Liver (tissue), 8 donors: ENCODE measurements at regions not wholly inside any gene's neighbourhood (a gene's known extent, or its start where the extent isn't known, plus 50 kb on each side); places are given as distances from the start of the nearest gene placed in this dataset.

Experiments
- DNase-seq: peaks from one replicate; pipeline ENCODE4 v3.0.0-alpha.2; 2017; ENCODE audit warnings: low spot score
- H3K27ac ChIP-seq, 2 donors: one replicate each; pipeline ENCODE4 v1.7.0; 2013; ENCODE audit warnings: inconsistent platforms in 2 of 2, low read length in 2 of 2, control low read depth in 1 of 2, low read depth in 1 of 2, mild to moderate bottlenecking in 1 of 2
- H3K27me3 ChIP-seq, 4 donors: one replicate each; pipeline versions ENCODE4 v1.6.1 to v1.7.0; 2013; ENCODE audit warnings: low read length in 3 of 4, inconsistent platforms in 1 of 4, mild to moderate bottlenecking in 1 of 4, moderate library complexity in 1 of 4; ENCODE audit not compliant: control insufficient read depth in 4 of 4, insufficient read depth in 4 of 4
- H3K36me3 ChIP-seq, 4 donors: one replicate each; pipeline versions ENCODE4 v1.6.1 to v1.7.0; 2013; ENCODE audit warnings: low read length in 3 of 4, mild to moderate bottlenecking in 3 of 4, low read depth in 1 of 4, moderate library complexity in 1 of 4; ENCODE audit not compliant: control insufficient read depth in 4 of 4, insufficient read depth in 3 of 4
- H3K4me1 ChIP-seq, 4 donors: one replicate each; pipeline versions ENCODE4 v1.6.1 to v1.7.0; 2013; ENCODE audit warnings: low read length in 3 of 4, mild to moderate bottlenecking in 3 of 4, moderate library complexity in 1 of 4; ENCODE audit not compliant: control insufficient read depth in 4 of 4, insufficient read depth in 4 of 4
- H3K4me3 ChIP-seq, 3 donors: one replicate each; pipeline versions ENCODE4 v1.6.1 to v1.7.0; 2013; ENCODE audit warnings: low read length in 3 of 3, control low read depth in 1 of 3, low read depth in 1 of 3, mild to moderate bottlenecking in 1 of 3
- H3K9ac ChIP-seq, 2 donors: one replicate each; pipeline ENCODE4 v1.7.0; 2013; ENCODE audit warnings: low read length in 2 of 2, mild to moderate bottlenecking in 2 of 2, moderate library complexity in 2 of 2, control low read depth in 1 of 2, low read depth in 1 of 2
- H3K9me3 ChIP-seq, 4 donors: one replicate each; pipeline versions ENCODE4 v1.6.1 to v1.7.0; 2013; ENCODE audit warnings: low read length in 3 of 4; ENCODE audit not compliant: control insufficient read depth in 4 of 4
- ATF3 ChIP-seq: IDR thresholded peaks from 2 replicates; pipeline ENCODE4 v1.6.1; 2016; ENCODE audit warnings: antibody characterized with exemption
- CTCF ChIP-seq: fragments of 150-350 bp; IDR thresholded peaks from 2 replicates; pipeline ENCODE4 v1.5.1; 2017; ENCODE audit warnings: improper control_type of control experiment, low read depth, low read length; ENCODE audit not compliant: missing input control
- EGR1 ChIP-seq, 2 donors: IDR thresholded peaks; 2 replicates each; pipeline ENCODE4 v1.6.1; 2016 to 2018; ENCODE audit warnings: antibody characterized with exemption in 2 of 2, low read depth in 2 of 2
- FOXA1 ChIP-seq: IDR thresholded peaks from 2 replicates; pipeline ENCODE4 v1.6.1; 2016; ENCODE audit warnings: antibody characterized with exemption
- GABPA ChIP-seq, 2 donors: IDR thresholded peaks in 1 of 2; conservative IDR thresholded peaks in 1 of 2; 2 replicates each; pipeline ENCODE4 v1.6.1; 2016; ENCODE audit warnings: antibody characterized with exemption in 2 of 2, mild to moderate bottlenecking in 1 of 2, moderate library complexity in 1 of 2
- HNF4A ChIP-seq, 2 donors: conservative IDR thresholded peaks; 2 replicates each; pipeline ENCODE4 v1.6.1; 2016; ENCODE audit warnings: antibody characterized with exemption in 2 of 2, mild to moderate bottlenecking in 2 of 2
- HNF4G ChIP-seq: IDR thresholded peaks from 2 replicates; pipeline ENCODE4 v1.6.1; 2016; ENCODE audit warnings: antibody characterized with exemption
- JUND ChIP-seq, 2 donors: IDR thresholded peaks; 2 replicates each; pipeline ENCODE4 v1.6.1; 2016; ENCODE audit warnings: antibody characterized with exemption in 2 of 2
- RAD21 ChIP-seq, 2 donors: IDR thresholded peaks; 2 replicates each; pipeline ENCODE4 v1.6.1; 2016; ENCODE audit warnings: antibody characterized with exemption in 2 of 2, mild to moderate bottlenecking in 2 of 2
- REST ChIP-seq: IDR thresholded peaks from 2 replicates; pipeline ENCODE4 v1.6.1; 2016; ENCODE audit warnings: antibody characterized with exemption, mild to moderate bottlenecking
- RXRA ChIP-seq, 2 donors: IDR thresholded peaks; 2 replicates each; pipeline ENCODE4 v1.6.1; 2017 to 2018; ENCODE audit warnings: antibody characterized with exemption in 2 of 2, mild to moderate bottlenecking in 1 of 2
- TAF1 ChIP-seq: conservative IDR thresholded peaks from 2 replicates; pipeline ENCODE4 v1.6.1; 2016; ENCODE audit warnings: antibody characterized with exemption, mild to moderate bottlenecking
- ZBTB33 ChIP-seq: IDR thresholded peaks from 2 replicates; pipeline ENCODE4 v1.6.1; 2016; ENCODE audit warnings: antibody characterized with exemption
- WGBS: extraction: QIAGEN DNeasy Blood & Tissue Kit; methylation state at CpG from one replicate; pipeline ENCODE4 v1.1.7; 2013; 5-methylcytosine and 5-hydroxymethylcytosine counted together
- TF ChIP-seq, protein P1 (sequence below): IDR thresholded peaks from 2 replicates; pipeline ENCODE4 v1.6.1; 2016; ENCODE audit warnings: antibody characterized with exemption
- donor health status: healthy.
- donor health status: healthy.
- donor health status: healthy.
- donor health status: healthy.
- donor health status: healthy.

DNA sequence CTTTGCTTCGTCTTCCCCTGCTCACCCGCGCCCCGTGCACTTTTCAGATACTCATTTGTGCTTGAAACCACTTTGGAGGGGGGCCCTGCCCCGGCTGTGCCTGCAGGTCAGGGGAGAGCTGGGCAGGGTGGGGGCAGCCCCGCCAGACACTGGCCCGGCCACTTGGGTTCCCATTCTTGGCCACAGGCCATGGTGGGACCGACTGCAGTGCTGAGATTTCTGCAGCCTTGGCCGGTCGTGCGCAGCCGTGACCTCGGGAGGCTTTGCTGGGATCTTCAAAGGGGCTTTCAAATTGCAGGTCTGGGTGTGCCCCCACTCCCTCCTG is 54.5 kb upstream of the TTC34 start:
- DNase-seq = no peak
- Histone ChIP-seq H3K9me3 (no peaks in the 10 kb centered on the region), H3K4me3 (no peak overlapping the region), H3K4me1 (no peaks in the 10 kb centered on the region), H3K27me3 (peaks cover 0 to 3% (median 0%) of the 10 kb centered on the region in 4 donors), H3K36me3 (no peaks in the 10 kb centered on the region), H3K9ac (no peak overlapping the region), H3K27ac (no peak overlapping the region)
- TF ChIP-seq, protein P1, sequence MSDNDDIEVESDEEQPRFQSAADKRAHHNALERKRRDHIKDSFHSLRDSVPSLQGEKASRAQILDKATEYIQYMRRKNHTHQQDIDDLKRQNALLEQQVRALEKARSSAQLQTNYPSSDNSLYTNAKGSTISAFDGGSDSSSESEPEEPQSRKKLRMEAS = no peak
- no peak for TF ChIP-seq ZBTB33
- WGBS = 72% methylated on average over 13 of the region's 13 CpGs

- Histone ChIP-seq H3K27ac (no peak overlapping the region), H3K9me3 (no peaks in the 10 kb centered on the region), H3K4me1 (no peaks in the 10 kb centered on the region), H3K27me3 (peaks cover 0 to 3% (median 0%) of the 10 kb centered on the region in 4 donors), H3K4me3 (no peak overlapping the region), H3K36me3 (no peaks in the 10 kb centered on the region), H3K9ac (no peak overlapping the region)
- no peak for TF ChIP-seq JUND (IDR thresholded peaks at IDR 0.05)
- no peak for TF ChIP-seq FOXA1
- TF ChIP-seq ZBTB33 = no peak
- WGBS = 74% methylated on average over 23 of the region's 23 CpGs
- no peak for DNase-seq
Measured at GRCh38 chr1:2856676-2857375, 55.3 kb upstream of the TTC34 start.

GRCh38 chr1:2857521-2857920 is 56.0 kb upstream of the TTC34 start:
- Histone ChIP-seq H3K9ac (no peak overlapping the region), H3K36me3 (no peaks in the 10 kb centered on the region), H3K9me3 (no peaks in the 10 kb centered on the region), H3K27ac (no peak overlapping the region), H3K4me1 (no peaks in the 10 kb centered on the region), H3K4me3 (no peak overlapping the region), H3K27me3 (peaks cover 0 to 3% (median 0%) of the 10 kb centered on the region in 4 donors)
- WGBS = 85% methylated on average over 15 of the region's 15 CpGs
- DNase-seq = no peak
- TF ChIP-seq GABPA (IDR thresholded peaks at IDR 0.05 in 1 of 2, conservative IDR thresholded peaks at IDR 0.05 in 1 of 2) (no peak), CTCF (no peak), RXRA (IDR thresholded peaks at IDR 0.05) (no peak), EGR1 (IDR thresholded peaks at IDR 0.05; ENCODE audit: low read depth in 2 of 2) (no peak), REST (no peak), HNF4G (no peak), ATF3 (no peak), TAF1 (no peak), HNF4A (conservative IDR thresholded peaks at IDR 0.05) (no peak), FOXA1 (no peak), JUND (IDR thresholded peaks at IDR 0.05) (no peak), RAD21 (IDR thresholded peaks at IDR 0.05) (no peak), ZBTB33 (no peak)
